ENCODE measurements at regions not wholly inside any gene's neighbourhood (a gene's known extent, or its start where the extent isn't known, plus 50 kb on each side); places are given as distances from the start of the nearest gene placed in this dataset.

DNA sequence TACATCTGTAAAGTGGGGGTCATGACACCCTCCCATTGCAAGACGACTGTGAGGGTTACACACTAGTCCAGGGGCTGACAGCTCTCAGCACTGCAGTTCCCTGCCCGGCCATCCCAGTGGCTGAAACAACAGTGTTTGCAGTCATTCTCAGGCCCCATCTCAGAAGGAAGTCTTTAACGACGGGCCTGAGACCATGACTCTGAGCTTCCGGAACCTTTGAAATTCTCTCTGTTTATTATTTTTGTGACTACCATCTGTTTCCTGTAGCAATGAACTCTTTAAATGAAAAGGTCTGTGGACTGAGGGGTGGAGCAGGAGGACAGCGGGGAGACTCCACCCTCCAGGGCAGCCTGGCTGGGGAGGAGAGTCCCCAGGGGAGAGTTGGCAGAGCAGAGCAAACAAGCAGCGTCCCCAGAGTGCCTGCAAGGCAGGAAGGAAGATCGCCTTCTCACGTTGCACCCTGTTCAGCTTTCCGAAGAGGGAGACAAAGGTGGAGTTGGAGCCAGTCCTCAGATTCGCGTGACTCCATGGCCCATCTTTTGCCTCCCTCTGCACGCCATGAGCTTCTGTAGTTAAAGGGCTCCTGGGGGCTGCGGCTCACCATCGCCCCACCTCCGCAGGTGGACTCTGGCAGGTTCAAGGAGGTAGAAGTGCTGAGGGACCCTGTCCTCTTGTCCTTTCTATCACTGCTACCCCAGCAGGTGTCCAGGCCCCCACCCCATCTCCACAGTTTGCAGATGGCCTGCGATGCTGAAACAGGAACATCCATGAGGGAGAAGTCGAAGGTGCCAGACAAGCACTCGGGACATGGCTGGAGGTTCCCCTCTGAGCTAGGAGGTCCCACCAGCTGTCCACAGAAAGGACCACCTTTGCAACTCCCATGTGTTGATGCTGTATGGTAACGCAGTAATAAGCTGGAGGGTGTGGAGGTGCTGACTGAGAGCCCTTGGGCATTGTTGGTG is 525.8 kb upstream of the PROK2 start:
- Histone ChIP-seq H3K27ac (peak overlapping the region in 1 of 4 donors; percentile 24), H3K4me1 (no peaks in the 10 kb centered on the region), H3K36me3 (no peaks in the 10 kb centered on the region), H3K9me3 (no peaks in the 10 kb centered on the region), H3K27me3 (no peaks in the 10 kb centered on the region), H3K4me3 (no peak overlapping the region)
- intact Hi-C loops (cut with DNase I; ENCODE audit: low total_unique reads), result no loop called here
- peak in 1 of 2 donors; percentile 23 for DNase-seq
- in situ Hi-C loops (cut with MboI; ENCODE audit: low sequenced_read_pairs in 4 of 4), result no loop called here
- peak; percentile 30 to 58 for ATAC-seq
- TF ChIP-seq, protein P1, sequence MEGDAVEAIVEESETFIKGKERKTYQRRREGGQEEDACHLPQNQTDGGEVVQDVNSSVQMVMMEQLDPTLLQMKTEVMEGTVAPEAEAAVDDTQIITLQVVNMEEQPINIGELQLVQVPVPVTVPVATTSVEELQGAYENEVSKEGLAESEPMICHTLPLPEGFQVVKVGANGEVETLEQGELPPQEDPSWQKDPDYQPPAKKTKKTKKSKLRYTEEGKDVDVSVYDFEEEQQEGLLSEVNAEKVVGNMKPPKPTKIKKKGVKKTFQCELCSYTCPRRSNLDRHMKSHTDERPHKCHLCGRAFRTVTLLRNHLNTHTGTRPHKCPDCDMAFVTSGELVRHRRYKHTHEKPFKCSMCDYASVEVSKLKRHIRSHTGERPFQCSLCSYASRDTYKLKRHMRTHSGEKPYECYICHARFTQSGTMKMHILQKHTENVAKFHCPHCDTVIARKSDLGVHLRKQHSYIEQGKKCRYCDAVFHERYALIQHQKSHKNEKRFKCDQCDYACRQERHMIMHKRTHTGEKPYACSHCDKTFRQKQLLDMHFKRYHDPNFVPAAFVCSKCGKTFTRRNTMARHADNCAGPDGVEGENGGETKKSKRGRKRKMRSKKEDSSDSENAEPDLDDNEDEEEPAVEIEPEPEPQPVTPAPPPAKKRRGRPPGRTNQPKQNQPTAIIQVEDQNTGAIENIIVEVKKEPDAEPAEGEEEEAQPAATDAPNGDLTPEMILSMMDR (IDR thresholded peaks at IDR 0.05 in 4 of 5, conservative IDR thresholded peaks at IDR 0.05 in 1 of 5), result no peak
- TF ChIP-seq POLR2A (IDR thresholded peaks at IDR 0.05), result no peak

DNA sequence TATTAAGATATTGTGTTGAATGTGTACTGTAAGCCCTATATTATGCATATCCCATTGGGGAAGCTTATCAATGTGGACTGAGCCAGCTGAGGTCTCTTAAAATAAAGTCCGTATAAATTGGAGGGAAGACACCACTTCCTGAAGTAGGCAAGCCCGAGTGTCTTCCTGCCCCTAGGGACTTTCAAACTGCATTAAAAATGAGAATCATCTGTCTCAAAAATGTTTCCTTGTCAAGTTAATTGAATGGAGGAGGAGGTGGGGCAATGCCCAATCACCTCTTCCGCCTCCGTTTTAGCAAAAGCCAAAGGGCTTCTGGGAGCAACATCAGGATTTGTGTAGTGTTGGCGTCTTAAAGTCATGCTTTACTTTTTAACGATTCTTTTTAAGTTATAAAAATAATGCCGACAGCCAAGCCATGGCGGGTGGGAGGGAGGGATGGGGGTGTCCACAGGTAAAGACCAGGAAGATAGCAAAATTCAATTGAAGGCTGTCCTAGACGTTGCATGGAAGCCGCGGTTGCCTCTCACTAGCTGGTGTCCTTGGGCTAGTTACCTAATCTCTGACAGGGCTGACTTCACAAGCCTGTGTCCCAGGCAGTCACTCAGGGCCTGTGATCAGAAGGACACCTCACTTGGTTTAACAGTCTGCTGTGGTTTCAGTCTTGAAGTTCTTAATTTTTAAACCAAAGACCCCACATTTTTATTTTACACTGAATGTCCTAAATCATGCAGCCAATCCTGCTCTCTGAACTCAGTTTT is 524.9 kb upstream of the PROK2 start:
- DNase-seq, result no peak
- Histone ChIP-seq H3K4me3 (no peak overlapping the region), H3K27ac (peak overlapping the region in 1 of 4 donors; percentile 24), H3K9me3 (no peaks in the 10 kb centered on the region), H3K36me3 (no peaks in the 10 kb centered on the region), H3K27me3 (no peaks in the 10 kb centered on the region), H3K4me1 (no peaks in the 10 kb centered on the region)
- in situ Hi-C loops (cut with MboI; ENCODE audit: low sequenced_read_pairs in 4 of 4) (no loop called here), intact Hi-C loops (cut with DNase I; ENCODE audit: low total_unique reads) (no loop called here)
- TF ChIP-seq, protein P1 (IDR thresholded peaks at IDR 0.05 in 4 of 5, conservative IDR thresholded peaks at IDR 0.05 in 1 of 5), result no peak
- no peak for TF ChIP-seq POLR2A (IDR thresholded peaks at IDR 0.05)
- no peak for ATAC-seq

DNA sequence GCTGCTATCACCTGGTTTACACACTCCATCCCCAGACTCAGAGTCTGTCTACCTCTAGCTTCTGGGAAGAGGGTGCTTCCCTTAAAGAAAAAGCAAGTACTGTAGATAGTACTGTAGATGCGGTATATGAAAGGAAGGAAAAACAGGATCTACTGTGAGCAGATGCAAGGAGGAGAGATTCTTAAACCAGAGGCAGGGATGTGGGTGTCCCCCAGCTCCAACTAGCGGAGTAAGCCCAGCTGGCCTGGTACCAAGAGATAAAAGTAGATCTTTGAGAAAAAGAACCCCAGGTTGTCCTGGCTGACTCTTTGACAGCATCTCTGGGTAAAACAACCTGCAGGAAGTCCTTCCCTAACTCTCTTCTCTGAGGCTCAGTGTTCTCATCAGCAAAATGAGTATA is 523.7 kb upstream of the PROK2 start:
- H3K27ac ChIP-seq, result no peak overlapping the region
- intact Hi-C loops (cut with DNase I; ENCODE audit: low total_unique reads), result no loop called here
- no peaks in the 10 kb centered on the region for H3K9me3 ChIP-seq
- TF ChIP-seq POLR2A (IDR thresholded peaks at IDR 0.05), result no peak
- TF ChIP-seq, protein P1 (IDR thresholded peaks at IDR 0.05 in 4 of 5, conservative IDR thresholded peaks at IDR 0.05 in 1 of 5), result no peak
- H3K27me3 ChIP-seq, result no peaks in the 10 kb centered on the region
- no peaks in the 10 kb centered on the region for H3K4me1 ChIP-seq
- H3K36me3 ChIP-seq, result no peaks in the 10 kb centered on the region
- H3K4me3 ChIP-seq, result no peak overlapping the region
- ATAC-seq (no peak), DNase-seq (no peak)
- in situ Hi-C loops (cut with MboI; ENCODE audit: low sequenced_read_pairs in 4 of 4), result no loop called here

DNA sequence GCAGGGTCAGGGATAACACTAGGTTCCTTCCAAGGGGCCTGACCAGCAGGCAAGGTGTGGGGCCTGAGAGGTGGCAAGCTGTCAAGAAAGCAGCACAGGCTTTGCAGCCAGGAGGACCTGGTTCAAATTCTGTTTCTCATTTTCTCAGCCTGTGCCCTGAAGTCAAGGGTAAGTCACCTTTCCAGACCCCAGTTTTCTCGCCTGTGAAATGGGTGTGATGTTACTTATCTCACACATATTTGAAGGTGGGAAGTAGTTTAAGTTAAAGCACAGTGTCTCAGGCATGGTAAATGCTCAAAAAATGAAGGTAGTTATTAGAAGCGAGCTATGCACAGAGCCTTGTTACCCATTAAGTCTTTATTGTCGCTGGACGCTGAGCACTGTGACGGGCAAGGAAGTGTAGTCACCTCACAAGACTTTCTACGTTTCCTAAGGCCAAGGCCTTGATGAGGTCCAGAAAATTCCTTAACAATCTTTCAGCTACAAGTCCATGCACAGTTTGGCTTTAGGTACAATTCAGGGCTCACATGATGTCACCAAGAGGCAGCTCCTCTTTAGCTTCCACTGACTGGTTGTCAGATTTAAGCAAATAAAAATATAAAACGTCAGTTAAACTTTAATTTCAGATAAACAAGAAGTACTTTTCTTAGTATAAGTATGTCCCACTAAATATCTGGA is 522.6 kb upstream of the PROK2 start:
- H3K4me1 ChIP-seq, result no peaks in the 10 kb centered on the region
- no peak for ATAC-seq
- no peak for DNase-seq
- in situ Hi-C loops (cut with MboI; ENCODE audit: low sequenced_read_pairs in 4 of 4) (no loop called here), intact Hi-C loops (cut with DNase I; ENCODE audit: low total_unique reads) (no loop called here)
- H3K4me3 ChIP-seq, result no peak overlapping the region
- H3K36me3 ChIP-seq, result no peaks in the 10 kb centered on the region
- H3K9me3 ChIP-seq, result no peaks in the 10 kb centered on the region
- TF ChIP-seq POLR2A (IDR thresholded peaks at IDR 0.05), result no peak
- TF ChIP-seq, protein P1 (IDR thresholded peaks at IDR 0.05 in 4 of 5, conservative IDR thresholded peaks at IDR 0.05 in 1 of 5), result no peak
- H3K27me3 ChIP-seq, result no peaks in the 10 kb centered on the region
- no peak overlapping the region for H3K27ac ChIP-seq

Measured in gastrocnemius medialis (tissue), 4 donors.